Breast epithelium (tissue), 4 donors: ENCODE measurements at regions not wholly inside any gene's neighbourhood (a gene's known extent, or its start where the extent isn't known, plus 50 kb on each side); places are given as distances from the start of the nearest gene placed in this dataset.

Experiments
- DNase-seq, 2 donors: peaks; one replicate each; pipeline ENCODE4 v3.0.0-alpha.2; 2019; ENCODE audit warnings: low spot score in 2 of 2
- H3K27ac ChIP-seq, 2 donors: fragments of 200-600 bp; sonication (generic) in 1 of 2; one replicate each; pipeline ENCODE4 v1.5.1; 2016 to 2019; ENCODE audit warnings: mild to moderate bottlenecking in 1 of 2
- H3K27me3 ChIP-seq, 2 donors: fragments of 200-600 bp; sonication (generic) in 1 of 2; one replicate each; pipeline versions ENCODE4 v1.5.1 to v1.6.0; 2017 to 2019; ENCODE audit warnings: control low read depth in 1 of 2, mild to moderate bottlenecking in 1 of 2
- H3K36me3 ChIP-seq: fragments of 200-600 bp; one replicate; pipeline ENCODE4 v1.5.1; 2019
- H3K4me1 ChIP-seq, 2 donors: fragments of 200-600 bp; sonication (generic); one replicate each; pipeline ENCODE4 v1.5.1; 2016 to 2019; ENCODE audit warnings: control low read depth in 1 of 2
- H3K4me3 ChIP-seq, 3 donors: fragments of 200-600 bp; sonication (generic); 1 replicate in 2 of 3; 2 replicates in 1 of 3; pipeline ENCODE4 v1.5.1; 2016 to 2019; ENCODE audit warnings: mild to moderate bottlenecking in 3 of 3, moderate library complexity in 2 of 3
- H3K9me3 ChIP-seq, 2 donors: fragments of 200-600 bp; sonication (generic) in 1 of 2; one replicate each; pipeline ENCODE4 v1.5.1; 2016 to 2019; ENCODE audit warnings: control low read depth in 1 of 2
- CTCF ChIP-seq, 3 donors: fragments of 450-650 bp; IDR thresholded peaks; one replicate each; pipeline ENCODE4 v1.5.1; 2016 to 2017; ENCODE audit warnings: antibody characterized with exemption in 3 of 3, mild to moderate bottlenecking in 3 of 3, moderate library complexity in 3 of 3
- POLR2A ChIP-seq: fragments of 450-650 bp; IDR thresholded peaks from one replicate; pipeline ENCODE4 v1.6.1; 2016; ENCODE audit warnings: antibody characterized with exemption, mild to moderate bottlenecking, moderate library complexity
- POLR2AphosphoS5 ChIP-seq, 3 donors: sonication (generic); formaldehyde crosslinking; IDR thresholded peaks; one replicate each; pipeline ENCODE4 v1.6.1; 2017; ENCODE audit warnings: antibody characterized with exemption in 3 of 3
- intact Hi-C: fragments of 100-400 bp; cut with DNase I; formaldehyde crosslinking; loops from one replicate; pipeline ENCODE4 v1.15.1; 2023; ENCODE audit warnings: low total_unique reads

DNA sequence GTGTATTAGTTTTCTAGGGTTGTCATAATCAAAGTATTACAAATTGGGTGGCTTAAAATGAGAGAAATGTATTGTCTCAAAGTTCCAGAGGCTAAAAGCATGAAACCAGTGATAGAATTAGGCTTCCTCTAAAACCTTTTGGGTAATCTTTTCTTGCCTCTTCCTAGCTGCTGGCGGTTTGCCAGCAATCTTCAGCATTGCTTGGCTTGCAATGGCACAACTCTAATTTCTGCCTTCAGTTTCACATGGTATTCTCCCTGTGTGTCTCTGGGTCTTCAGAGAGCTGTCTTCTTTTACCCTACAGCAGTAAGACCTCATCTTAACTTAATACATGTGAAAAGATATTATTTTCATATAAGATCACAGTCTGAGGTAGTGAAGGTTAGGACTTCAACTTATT lies 479.1 kb upstream of the GJE1 start:
- no peak for TF ChIP-seq POLR2A
- no peak for TF ChIP-seq CTCF (IDR thresholded peaks at IDR 0.05)
- TF ChIP-seq POLR2AphosphoS5 (IDR thresholded peaks at IDR 0.05), result no peak
- Histone ChIP-seq H3K4me1 (no peaks in the 10 kb centered on the region), H3K4me3 (no peak overlapping the region), H3K27ac (no peak overlapping the region), H3K36me3 (no peaks in the 10 kb centered on the region), H3K9me3 (no peaks in the 10 kb centered on the region), H3K27me3 (no peaks in the 10 kb centered on the region)
- intact Hi-C loops, result no loop called here
- no peak for DNase-seq

GRCh38 chr6:141641951-141642350 lies 490.8 kb upstream of the GJE1 start:
- H3K27ac ChIP-seq, result no peak overlapping the region
- TF ChIP-seq POLR2A, result no peak
- TF ChIP-seq CTCF (IDR thresholded peaks at IDR 0.05), result no peak
- TF ChIP-seq POLR2AphosphoS5 (IDR thresholded peaks at IDR 0.05), result no peak
- no peaks in the 10 kb centered on the region for H3K36me3 ChIP-seq
- no peaks in the 10 kb centered on the region for H3K27me3 ChIP-seq
- DNase-seq, result no peak
- intact Hi-C loops, result no loop called here
- H3K4me1 ChIP-seq, result no peaks in the 10 kb centered on the region
- no peaks in the 10 kb centered on the region for H3K9me3 ChIP-seq
- H3K4me3 ChIP-seq, result no peak overlapping the region

DNA sequence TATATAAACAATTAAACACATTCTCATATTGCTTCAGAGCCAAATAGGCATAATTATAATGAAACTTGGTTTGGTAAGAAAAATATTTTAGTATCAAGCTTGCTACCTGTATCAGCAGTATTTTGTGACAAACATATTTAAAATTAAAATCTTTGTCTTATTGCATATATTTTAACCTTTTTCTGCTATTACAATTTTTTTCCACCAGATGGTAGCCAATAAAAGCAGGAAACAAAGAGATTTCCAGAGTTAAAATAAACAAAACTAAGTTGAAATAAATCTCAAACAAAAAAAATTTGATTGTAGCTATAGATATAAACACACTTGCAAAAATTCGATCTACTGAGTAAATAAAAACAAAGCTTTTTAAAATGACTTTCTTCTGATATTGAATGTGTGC lies 491.3 kb upstream of the GJE1 start:
- intact Hi-C loops, result no loop called here
- DNase-seq, result no peak
- Histone ChIP-seq H3K4me1 (no peaks in the 10 kb centered on the region), H3K27ac (no peak overlapping the region), H3K4me3 (no peak overlapping the region), H3K36me3 (no peaks in the 10 kb centered on the region), H3K27me3 (no peaks in the 10 kb centered on the region), H3K9me3 (no peaks in the 10 kb centered on the region)
- TF ChIP-seq POLR2A (no peak), POLR2AphosphoS5 (IDR thresholded peaks at IDR 0.05) (no peak), CTCF (IDR thresholded peaks at IDR 0.05) (no peak)

DNA sequence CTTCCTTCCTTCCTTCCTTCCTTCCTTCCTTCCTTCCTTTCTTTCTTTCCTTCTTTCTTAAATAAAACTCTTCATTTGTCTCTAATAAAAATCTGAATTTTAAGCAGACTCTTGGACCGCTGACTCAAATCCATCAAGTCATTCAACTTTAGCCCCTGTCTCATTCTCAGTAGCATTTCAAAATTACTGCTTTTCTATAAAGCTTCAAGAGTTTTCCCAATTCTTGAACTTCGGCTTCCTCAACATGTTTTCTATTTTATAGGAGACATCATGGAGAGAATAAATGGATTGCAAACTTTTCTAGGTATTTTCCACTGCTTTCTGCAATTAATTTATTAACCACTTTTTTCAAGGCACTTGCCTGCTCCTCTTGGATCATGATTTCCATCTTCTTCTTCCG lies 497.1 kb upstream of the GJE1 start:
- Histone ChIP-seq H3K27me3 (no peaks in the 10 kb centered on the region), H3K36me3 (no peaks in the 10 kb centered on the region), H3K4me3 (no peak overlapping the region), H3K4me1 (no peaks in the 10 kb centered on the region), H3K27ac (no peak overlapping the region), H3K9me3 (no peaks in the 10 kb centered on the region)
- intact Hi-C loops, result no loop called here
- TF ChIP-seq POLR2A, result no peak
- TF ChIP-seq CTCF (IDR thresholded peaks at IDR 0.05), result no peak
- no peak for TF ChIP-seq POLR2AphosphoS5 (IDR thresholded peaks at IDR 0.05)
- DNase-seq, result no peak

DNA sequence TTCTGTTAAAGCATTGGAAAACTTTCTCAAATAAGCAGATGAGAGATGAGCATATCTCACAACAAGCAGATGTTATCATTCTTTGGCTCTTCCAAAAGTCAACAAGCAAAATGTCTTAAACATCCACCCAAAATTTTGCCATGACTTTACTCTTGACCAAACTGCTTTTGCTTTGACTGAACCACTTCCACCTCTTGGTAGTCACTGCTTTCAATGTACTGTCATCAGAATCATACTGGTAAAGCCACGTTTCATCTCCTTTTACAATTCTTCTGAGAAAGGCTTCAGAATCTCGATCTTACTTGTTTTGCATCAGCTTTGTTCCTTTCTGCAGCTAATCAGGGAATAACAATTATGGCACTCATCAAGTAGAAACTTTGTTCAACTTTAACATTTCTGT lies 498.5 kb upstream of the GJE1 start:
- no peaks in the 10 kb centered on the region for H3K4me1 ChIP-seq
- no peaks in the 10 kb centered on the region for H3K36me3 ChIP-seq
- H3K27ac ChIP-seq, result no peak overlapping the region
- intact Hi-C loops, result no loop called here
- H3K9me3 ChIP-seq, result no peaks in the 10 kb centered on the region
- no peak overlapping the region for H3K4me3 ChIP-seq
- no peak for DNase-seq
- TF ChIP-seq POLR2AphosphoS5 (IDR thresholded peaks at IDR 0.05) (no peak), CTCF (IDR thresholded peaks at IDR 0.05) (no peak), POLR2A (no peak)
- H3K27me3 ChIP-seq, result no peaks in the 10 kb centered on the region
